Testis (tissue), 2 donors: ENCODE measurements at regions not wholly inside any gene's neighbourhood (a gene's known extent, or its start where the extent isn't known, plus 50 kb on each side); places are given as distances from the start of the nearest gene placed in this dataset.
"Not testable (repeated sequence)": the region's sequence is repeated elsewhere in the genome, so short reads cannot be mapped to it uniquely, and the experiment has no call there.

Experiments used
- DNase-seq: peaks from one replicate; pipeline ENCODE4 v3.0.0-alpha.2; 2019
- H3K27ac ChIP-seq, 2 donors: fragments of 200-600 bp; sonication (generic); one replicate each; pipeline ENCODE4 v1.5.1; 2019
- H3K27me3 ChIP-seq: fragments of 200-600 bp; sonication (generic); one replicate; pipeline ENCODE4 v1.5.1; 2019
- H3K36me3 ChIP-seq: fragments of 200-600 bp; sonication (generic); one replicate; pipeline ENCODE4 v1.5.1; 2017; ENCODE audit warnings: low read depth; ENCODE audit errors: missing control alignments
- H3K4me1 ChIP-seq: fragments of 200-600 bp; sonication (generic); one replicate; pipeline ENCODE4 v1.5.1; 2019
- H3K4me3 ChIP-seq, 2 donors: fragments of 200-600 bp; sonication (generic); one replicate each; pipeline ENCODE4 v1.5.1; 2017 to 2019
- H3K9me3 ChIP-seq: fragments of 200-600 bp; sonication (generic); one replicate; pipeline ENCODE4 v1.5.1; 2017
- POLR2A ChIP-seq: fragments of 450-650 bp; IDR thresholded peaks from one replicate; pipeline ENCODE4 v1.6.1; 2017; ENCODE audit warnings: antibody characterized with exemption, mild to moderate bottlenecking, moderate library complexity
- WGBS, 2 donors: methylation state at CpG; one replicate each; pipeline ENCODE4 v1.1.5; 2018; 5-methylcytosine and 5-hydroxymethylcytosine counted together
- intact Hi-C: fragments of 100-400 bp; cut with DNase I; formaldehyde crosslinking; loops from one replicate; pipeline ENCODE4 v1.15.1; 2023; ENCODE audit warnings: low total_unique reads
- TF ChIP-seq, protein P1 (sequence below), 3 experiments: fragments of 450-650 bp in 2 of 3; fragments of 200-600 bp in 1 of 3; sonication (generic) in 1 of 3; IDR thresholded peaks; one replicate each; pipeline ENCODE4 v1.5.1; 2016 to 2019; ENCODE audit warnings: antibody characterized with exemption in 3 of 3, mild to moderate bottlenecking in 2 of 3, moderate library complexity in 1 of 3

DNA sequence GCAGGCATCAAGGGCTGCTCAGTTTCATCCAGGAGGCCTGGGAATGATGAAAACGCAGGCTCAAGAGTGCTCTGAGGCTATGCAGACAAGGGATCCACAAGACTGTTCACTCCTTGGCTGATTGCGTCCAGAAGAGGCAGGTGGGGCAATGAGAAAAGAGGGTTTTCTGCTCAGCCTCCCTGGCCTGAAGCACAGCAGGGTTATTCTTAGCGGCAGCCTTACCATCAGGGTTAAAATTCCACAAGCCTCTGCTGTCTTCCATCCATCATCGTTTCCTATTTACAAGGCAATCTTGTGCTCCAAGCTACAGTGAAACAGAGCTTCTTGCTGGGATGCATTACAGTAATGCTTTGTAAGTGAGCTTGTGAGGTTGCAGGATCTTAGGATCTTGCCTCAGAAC lies 129.4 kb upstream of the SHH start:
- TF ChIP-seq POLR2A: no peak
- TF ChIP-seq, protein P1, sequence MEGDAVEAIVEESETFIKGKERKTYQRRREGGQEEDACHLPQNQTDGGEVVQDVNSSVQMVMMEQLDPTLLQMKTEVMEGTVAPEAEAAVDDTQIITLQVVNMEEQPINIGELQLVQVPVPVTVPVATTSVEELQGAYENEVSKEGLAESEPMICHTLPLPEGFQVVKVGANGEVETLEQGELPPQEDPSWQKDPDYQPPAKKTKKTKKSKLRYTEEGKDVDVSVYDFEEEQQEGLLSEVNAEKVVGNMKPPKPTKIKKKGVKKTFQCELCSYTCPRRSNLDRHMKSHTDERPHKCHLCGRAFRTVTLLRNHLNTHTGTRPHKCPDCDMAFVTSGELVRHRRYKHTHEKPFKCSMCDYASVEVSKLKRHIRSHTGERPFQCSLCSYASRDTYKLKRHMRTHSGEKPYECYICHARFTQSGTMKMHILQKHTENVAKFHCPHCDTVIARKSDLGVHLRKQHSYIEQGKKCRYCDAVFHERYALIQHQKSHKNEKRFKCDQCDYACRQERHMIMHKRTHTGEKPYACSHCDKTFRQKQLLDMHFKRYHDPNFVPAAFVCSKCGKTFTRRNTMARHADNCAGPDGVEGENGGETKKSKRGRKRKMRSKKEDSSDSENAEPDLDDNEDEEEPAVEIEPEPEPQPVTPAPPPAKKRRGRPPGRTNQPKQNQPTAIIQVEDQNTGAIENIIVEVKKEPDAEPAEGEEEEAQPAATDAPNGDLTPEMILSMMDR (IDR thresholded peaks at IDR 0.05): no peak

DNA sequence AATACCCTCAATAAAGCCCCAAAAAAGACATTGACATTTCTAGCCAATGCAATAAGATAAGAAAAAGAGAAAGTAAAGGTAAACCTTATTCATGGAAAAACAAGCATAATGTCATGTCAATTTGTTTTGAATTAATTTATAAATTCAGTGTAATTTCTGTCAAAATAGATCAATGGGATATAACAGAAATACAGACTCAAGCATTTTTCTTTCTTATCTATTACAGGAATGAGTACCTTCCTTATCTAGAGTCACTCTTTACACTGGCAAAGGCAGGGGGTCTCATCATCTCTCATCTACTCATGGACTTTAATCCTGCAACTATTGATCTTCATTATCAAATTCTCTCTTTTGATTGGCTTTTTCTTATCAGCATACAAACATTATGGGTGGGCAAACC lies 127.1 kb upstream of the SHH start:
- no peak for DNase-seq
- intact Hi-C loops: no loop called here
- Histone ChIP-seq H3K9me3 (no peaks in the 10 kb centered on the region), H3K27me3 (no peaks in the 10 kb centered on the region), H3K4me3 (no peak overlapping the region), H3K36me3 (no peaks in the 10 kb centered on the region), H3K27ac (no peak overlapping the region), H3K4me1 (no peaks in the 10 kb centered on the region)
- TF ChIP-seq POLR2A: no peak
- TF ChIP-seq, protein P1 (IDR thresholded peaks at IDR 0.05): no peak

More for the DNA sequence above, 129.4 kb upstream of the SHH start:
- DNase-seq: no peak
- Histone ChIP-seq H3K4me3 (no peak overlapping the region), H3K9me3 (no peaks in the 10 kb centered on the region), H3K27me3 (no peaks in the 10 kb centered on the region), H3K4me1 (no peaks in the 10 kb centered on the region), H3K36me3 (no peaks in the 10 kb centered on the region), H3K27ac (no peak overlapping the region)
- intact Hi-C loops: no loop called here
- 40 to 50% methylated on average over 4 of the region's 4 CpGs for WGBS, 2 donors

DNA sequence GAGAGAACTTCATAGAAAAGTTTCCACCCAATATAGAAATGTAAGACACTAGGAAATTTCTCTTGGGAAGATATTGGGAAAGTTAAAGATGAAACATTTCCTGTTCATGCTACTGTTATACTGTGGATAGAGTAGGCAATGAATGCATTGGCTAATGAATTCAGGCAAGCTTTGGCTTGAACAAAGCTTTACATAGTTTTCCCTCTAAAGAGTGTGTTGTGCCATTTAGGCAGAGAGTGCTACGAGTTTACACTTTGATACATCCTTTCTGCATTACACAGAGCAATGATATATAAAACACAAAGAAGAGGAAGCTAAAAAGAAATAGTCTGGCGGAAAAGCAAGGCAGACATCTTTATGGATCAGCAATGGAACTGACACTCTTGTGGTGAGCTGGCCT lies 125.9 kb upstream of the SHH start:
- H3K27me3 ChIP-seq: no peaks in the 10 kb centered on the region
- 31 to 66% methylated on average over 2 of the region's 2 CpGs for WGBS, 2 donors
- H3K36me3 ChIP-seq: no peaks in the 10 kb centered on the region
- no peak overlapping the region for H3K4me3 ChIP-seq
- TF ChIP-seq POLR2A: no peak
- TF ChIP-seq, protein P1 (IDR thresholded peaks at IDR 0.05): no peak
- no peak for DNase-seq
- intact Hi-C loops: no loop called here
- no peaks in the 10 kb centered on the region for H3K9me3 ChIP-seq
- no peaks in the 10 kb centered on the region for H3K4me1 ChIP-seq
- no peak overlapping the region for H3K27ac ChIP-seq

DNA sequence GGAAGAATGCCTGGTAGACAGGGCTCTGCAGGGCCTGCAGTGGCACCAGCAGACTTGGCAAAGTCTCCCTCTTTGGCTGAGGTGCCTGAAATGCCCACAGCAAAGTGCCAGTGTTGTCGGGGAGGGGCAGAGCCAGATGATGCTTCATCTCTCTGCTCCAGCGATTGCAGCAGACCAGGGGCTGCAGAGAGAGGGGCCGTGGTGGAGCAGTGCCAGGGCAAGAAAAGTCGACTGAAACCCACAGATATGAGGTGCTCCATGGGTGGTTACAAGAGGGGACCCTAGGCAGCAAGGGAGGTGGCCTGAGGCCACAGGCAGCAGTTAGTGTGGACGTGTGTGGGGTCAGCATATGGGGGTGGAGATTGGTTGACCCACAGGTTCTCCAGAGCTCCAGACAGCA lies 123.5 kb upstream of the SHH start:
- TF ChIP-seq POLR2A: no peak
- TF ChIP-seq, protein P1 (IDR thresholded peaks at IDR 0.05): no peak
- Histone ChIP-seq H3K4me1 (no peaks in the 10 kb centered on the region), H3K27ac (no peak overlapping the region), H3K27me3 (no peaks in the 10 kb centered on the region), H3K36me3 (no peaks in the 10 kb centered on the region), H3K4me3 (no peak overlapping the region), H3K9me3 (no peaks in the 10 kb centered on the region)
- no peak for DNase-seq
- 73 to 85% methylated on average over 5 of the region's 5 CpGs for WGBS, 2 donors
- intact Hi-C loops: no loop called here

DNA sequence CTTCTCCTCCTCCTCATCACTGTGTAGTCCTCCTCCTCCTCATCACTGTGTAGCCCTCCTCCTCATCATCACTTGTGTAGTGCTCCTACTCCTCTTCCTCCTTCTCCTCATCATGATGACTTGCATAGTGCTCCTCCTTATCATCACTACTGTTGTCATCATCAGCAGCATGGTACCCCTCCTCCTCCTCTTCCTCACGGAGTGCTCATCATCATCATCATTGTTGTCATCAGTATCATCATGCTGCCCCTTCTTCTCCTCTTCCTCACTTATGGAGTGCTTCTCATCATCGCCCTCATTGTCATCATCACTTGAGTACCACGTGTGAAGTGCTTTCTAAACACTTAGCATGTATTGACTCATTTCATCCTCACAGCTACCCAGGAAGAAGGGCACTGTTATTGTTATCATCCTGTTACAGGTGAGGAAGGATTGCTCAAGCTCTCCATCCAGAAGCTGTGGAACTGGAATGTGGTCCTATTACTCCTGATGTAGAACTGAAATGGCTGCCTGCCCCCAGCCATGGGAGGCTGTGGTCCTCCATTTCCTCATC lies 122.8 kb upstream of the SHH start:
- no peak overlapping the region for H3K4me3 ChIP-seq
- H3K36me3 ChIP-seq: no peaks in the 10 kb centered on the region
- no peaks in the 10 kb centered on the region for H3K27me3 ChIP-seq
- WGBS, 2 donors: 81 to 84% methylated on average over 3 of the region's 3 CpGs
- DNase-seq: no peak
- H3K27ac ChIP-seq: no peak overlapping the region
- no peaks in the 10 kb centered on the region for H3K9me3 ChIP-seq
- intact Hi-C loops: no loop called here
- H3K4me1 ChIP-seq: no peaks in the 10 kb centered on the region
- no peak for TF ChIP-seq POLR2A
- TF ChIP-seq, protein P1 (IDR thresholded peaks at IDR 0.05): no peak

DNA sequence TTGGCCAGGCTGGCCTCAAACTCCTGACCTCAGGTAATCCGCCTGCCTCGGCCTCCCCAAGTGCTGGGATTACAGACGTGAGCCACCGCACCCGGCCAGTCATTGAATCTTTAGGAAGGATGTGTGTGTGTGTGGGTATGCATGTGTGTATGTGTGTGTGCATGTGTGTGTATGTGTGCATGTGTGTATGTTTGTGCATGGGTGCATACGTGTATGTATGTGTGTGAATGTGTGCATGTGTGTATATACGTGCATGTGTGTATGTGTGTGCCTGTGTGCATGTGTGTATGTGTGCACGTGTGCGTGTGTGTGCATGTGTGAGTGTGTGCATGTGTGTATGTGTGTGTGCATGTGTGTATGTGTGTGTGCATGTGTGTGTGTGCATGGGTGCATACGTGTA lies 120.1 kb upstream of the SHH start:
- intact Hi-C loops, H3K27me3 ChIP-seq, H3K9me3 ChIP-seq, H3K4me1 ChIP-seq, DNase-seq, H3K36me3 ChIP-seq, H3K4me3 ChIP-seq, H3K27ac ChIP-seq: not testable (repeated sequence)
- WGBS, 2 donors: 40 to 69% methylated on average over 1 to 9 of the region's 10 CpGs
